ENCODE measurements at regions not wholly inside any gene's neighbourhood (a gene's known extent, or its start where the extent isn't known, plus 50 kb on each side); places are given as distances from the start of the nearest gene placed in this dataset.
A peak's percentile ranks its signal among the peaks of the same experiment; 100 is the strongest.

DNA sequence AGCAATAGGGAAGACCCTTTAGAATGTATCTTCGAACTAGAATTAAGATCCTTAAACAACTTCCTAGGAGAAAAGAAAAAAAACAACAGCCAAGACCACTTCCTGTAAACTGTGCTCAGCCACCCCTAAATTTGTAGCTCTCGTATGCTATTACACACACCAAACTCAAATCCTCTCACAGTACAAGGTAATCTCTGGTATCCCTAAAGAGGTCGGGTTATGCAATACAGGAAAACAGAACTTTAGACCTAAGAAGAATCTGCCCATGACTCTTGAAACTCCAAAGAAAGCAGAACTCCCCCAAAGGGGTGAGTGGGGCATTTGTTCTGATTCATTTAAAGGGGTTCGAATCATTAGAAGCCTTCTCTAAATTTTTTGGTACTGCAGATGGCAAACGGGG lies 170.9 kb upstream of the CASK start:
- H3K27me3 ChIP-seq (replicated peaks; ENCODE audit: control insufficient read depth, insufficient read depth, low read length) = peaks cover 26% of the 10 kb centered on the region
- H3K9me3 ChIP-seq (ENCODE audit: control insufficient read depth, low read length) = no peaks in the 10 kb centered on the region
- DNase-seq (ENCODE audit: low read depth) = peak; percentile 17
- peaks cover 5% of the 10 kb centered on the region for H3K4me1 ChIP-seq (ENCODE audit: control insufficient read depth, insufficient read depth, low read length)
- no peak overlapping the region for H3K9ac ChIP-seq (ENCODE audit: low read length)
- no peak overlapping the region for H3K4me3 ChIP-seq (ENCODE audit: low read length)
- H3K36me3 ChIP-seq (ENCODE audit: control insufficient read depth, insufficient read depth, low read length, severe bottlenecking) = no peaks in the 10 kb centered on the region

DNA sequence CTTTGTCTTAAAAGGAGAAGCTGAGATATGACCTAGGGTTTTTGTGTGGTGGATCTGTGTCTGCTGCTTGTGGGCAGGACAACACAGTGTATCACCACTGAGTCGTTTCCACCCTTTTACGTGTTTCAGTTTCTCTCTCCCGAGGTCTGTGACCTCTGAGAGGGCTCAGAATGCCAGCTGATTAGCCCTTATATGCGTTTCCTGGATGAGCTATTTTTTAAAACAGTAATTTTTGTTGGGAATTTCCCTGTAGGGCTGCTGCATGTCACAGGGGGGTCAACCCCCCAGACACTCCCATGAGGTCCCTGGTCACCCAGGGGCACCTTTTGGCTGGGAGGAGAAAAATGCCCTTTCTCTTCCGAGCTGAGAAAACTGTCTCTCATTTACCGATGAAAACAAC lies 170.4 kb upstream of the CASK start:
- no peak overlapping the region for H3K9ac ChIP-seq (ENCODE audit: low read length)
- no peak overlapping the region for H3K4me3 ChIP-seq (ENCODE audit: low read length)
- peak; percentile 14 for DNase-seq (ENCODE audit: low read depth)

DNA sequence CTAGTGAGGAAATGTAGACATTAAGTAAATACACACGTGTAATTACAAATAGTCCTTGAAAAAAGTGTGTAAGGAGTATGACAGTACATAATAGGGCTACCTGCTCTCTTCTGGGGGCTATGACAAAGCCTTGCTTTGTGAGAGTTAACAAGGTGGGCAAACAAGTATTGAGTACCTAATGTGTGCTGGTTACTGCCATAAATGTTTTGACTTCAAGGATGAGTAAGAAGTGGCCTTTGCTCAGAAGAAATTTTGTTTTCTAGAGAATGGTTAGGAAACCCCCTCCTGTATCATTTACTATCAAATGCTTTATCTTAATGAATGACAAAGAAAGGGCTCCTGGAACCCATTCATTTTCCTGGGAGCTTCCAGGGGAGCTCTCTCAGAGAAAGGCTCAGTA lies 167.0 kb upstream of the CASK start:
- no peaks in the 10 kb centered on the region for H3K36me3 ChIP-seq (ENCODE audit: control insufficient read depth, insufficient read depth, low read length, severe bottlenecking)
- no peaks in the 10 kb centered on the region for H3K4me1 ChIP-seq (ENCODE audit: control insufficient read depth, insufficient read depth, low read length)
- DNase-seq (ENCODE audit: low read depth) = no peak
- no peak overlapping the region for H3K9ac ChIP-seq (ENCODE audit: low read length)
- no peaks in the 10 kb centered on the region for H3K9me3 ChIP-seq (ENCODE audit: control insufficient read depth, low read length)
- peaks cover 28% of the 10 kb centered on the region for H3K27me3 ChIP-seq (replicated peaks; ENCODE audit: control insufficient read depth, insufficient read depth, low read length)
- H3K4me3 ChIP-seq (ENCODE audit: low read length) = no peak overlapping the region

More for the DNA sequence above, 170.4 kb upstream of the CASK start:
- Histone ChIP-seq H3K36me3 (ENCODE audit: control insufficient read depth, insufficient read depth, low read length, severe bottlenecking) (no peaks in the 10 kb centered on the region), H3K27me3 (replicated peaks; ENCODE audit: control insufficient read depth, insufficient read depth, low read length) (peaks cover 21% of the 10 kb centered on the region), H3K4me1 (ENCODE audit: control insufficient read depth, insufficient read depth, low read length) (peaks cover 5% of the 10 kb centered on the region), H3K9me3 (ENCODE audit: control insufficient read depth, low read length) (no peaks in the 10 kb centered on the region)

DNA sequence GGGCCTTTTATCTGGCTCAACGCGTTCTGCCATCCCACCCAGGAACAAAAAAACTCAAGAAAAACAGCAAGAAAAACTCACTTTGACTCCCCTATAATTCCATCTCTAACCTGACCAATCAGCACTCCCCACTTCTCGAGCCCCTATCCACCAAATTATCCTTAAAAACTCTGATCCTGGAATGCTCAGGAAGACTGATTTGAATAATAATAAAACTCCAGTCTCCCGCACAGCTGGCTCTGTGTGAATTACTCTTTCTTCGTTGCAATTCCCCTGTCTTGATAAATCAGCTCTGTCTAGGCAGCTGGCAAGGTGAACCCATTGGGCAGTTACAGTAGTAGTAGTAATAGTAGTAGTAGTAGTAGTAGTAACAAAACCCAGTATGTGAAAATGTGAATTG lies 165.7 kb upstream of the CASK start:
- Histone ChIP-seq H3K9ac (ENCODE audit: low read length) (no peak overlapping the region), H3K4me1 (ENCODE audit: control insufficient read depth, insufficient read depth, low read length) (no peaks in the 10 kb centered on the region), H3K36me3 (ENCODE audit: control insufficient read depth, insufficient read depth, low read length, severe bottlenecking) (no peaks in the 10 kb centered on the region), H3K9me3 (ENCODE audit: control insufficient read depth, low read length) (no peaks in the 10 kb centered on the region), H3K4me3 (ENCODE audit: low read length) (no peak overlapping the region), H3K27me3 (replicated peaks; ENCODE audit: control insufficient read depth, insufficient read depth, low read length) (peaks cover 25% of the 10 kb centered on the region)
- no peak for DNase-seq (ENCODE audit: low read depth)

DNA sequence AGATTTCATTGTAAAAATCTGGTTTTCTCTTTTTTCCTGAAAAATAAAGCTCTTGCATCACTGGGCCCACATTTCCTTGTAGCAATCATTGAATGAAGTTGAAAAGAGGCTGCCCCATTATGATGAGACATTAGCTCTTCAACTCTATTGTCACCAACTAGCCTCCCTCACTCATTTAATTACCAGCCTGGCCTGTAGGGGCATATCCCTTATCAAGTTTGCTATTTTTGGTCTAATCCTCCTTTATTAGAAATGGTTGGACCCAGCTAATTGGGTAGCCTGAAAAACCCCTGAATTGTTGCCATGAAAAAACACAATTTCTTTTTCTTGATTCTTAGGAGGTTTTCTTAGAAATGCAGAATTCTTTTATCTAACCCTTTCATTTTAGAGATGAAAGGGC lies 164.6 kb upstream of the CASK start:
- no peak for DNase-seq (ENCODE audit: low read depth)
- Histone ChIP-seq H3K36me3 (ENCODE audit: control insufficient read depth, insufficient read depth, low read length, severe bottlenecking) (no peaks in the 10 kb centered on the region), H3K27me3 (replicated peaks; ENCODE audit: control insufficient read depth, insufficient read depth, low read length) (peaks cover 24% of the 10 kb centered on the region), H3K4me3 (ENCODE audit: low read length) (no peak overlapping the region), H3K9ac (ENCODE audit: low read length) (no peak overlapping the region), H3K9me3 (ENCODE audit: control insufficient read depth, low read length) (no peaks in the 10 kb centered on the region), H3K4me1 (ENCODE audit: control insufficient read depth, insufficient read depth, low read length) (no peaks in the 10 kb centered on the region)

DNA sequence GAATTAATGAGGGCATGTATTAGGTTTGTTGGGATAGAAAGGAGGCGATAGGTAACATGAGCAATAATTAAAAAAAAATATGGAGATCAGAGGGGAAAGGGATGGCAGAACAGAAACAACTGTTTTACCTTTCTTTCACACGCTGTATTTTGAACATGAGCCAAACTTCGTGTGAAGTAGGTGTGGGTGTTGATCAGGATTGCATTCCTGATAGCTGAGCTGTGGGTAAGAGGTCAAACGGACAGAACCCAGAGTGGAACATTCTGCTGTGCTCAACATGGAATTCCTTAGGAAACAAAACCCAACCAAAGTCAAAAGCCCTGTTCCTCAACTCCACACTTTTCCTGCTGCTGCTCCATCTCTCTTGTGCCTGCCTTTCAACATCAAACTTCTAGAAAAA lies 162.5 kb upstream of the CASK start:
- peaks cover 29% of the 10 kb centered on the region for H3K27me3 ChIP-seq (replicated peaks; ENCODE audit: control insufficient read depth, insufficient read depth, low read length)
- H3K9ac ChIP-seq (ENCODE audit: low read length) = no peak overlapping the region
- H3K36me3 ChIP-seq (ENCODE audit: control insufficient read depth, insufficient read depth, low read length, severe bottlenecking) = no peaks in the 10 kb centered on the region
- no peak overlapping the region for H3K4me3 ChIP-seq (ENCODE audit: low read length)
- DNase-seq (ENCODE audit: low read depth) = no peak
- no peaks in the 10 kb centered on the region for H3K9me3 ChIP-seq (ENCODE audit: control insufficient read depth, low read length)
- H3K4me1 ChIP-seq (ENCODE audit: control insufficient read depth, insufficient read depth, low read length) = no peaks in the 10 kb centered on the region

DNA sequence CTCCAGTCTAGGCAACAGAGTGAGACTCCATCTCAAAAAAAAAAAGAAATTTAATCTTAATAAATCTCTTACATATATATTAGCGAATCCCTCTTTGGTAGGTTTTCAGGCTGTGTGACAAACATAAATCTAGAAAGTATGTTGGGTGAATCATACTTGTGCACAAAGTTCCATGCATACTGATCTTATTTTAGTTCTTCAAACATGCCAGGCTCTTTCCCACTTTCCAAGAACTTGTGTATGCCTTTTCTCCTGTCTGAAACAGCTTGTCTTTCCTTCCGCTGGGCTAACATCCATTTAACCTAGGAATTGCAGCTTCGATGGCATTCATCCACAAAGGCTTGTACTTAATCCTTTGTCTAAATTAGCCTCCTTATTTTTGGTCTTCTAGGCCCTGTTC lies 156.6 kb upstream of the CASK start:
- H3K4me3 ChIP-seq (ENCODE audit: low read length) = no peak overlapping the region
- DNase-seq (ENCODE audit: low read depth) = peak; percentile 44
- peaks cover 11% of the 10 kb centered on the region for H3K9me3 ChIP-seq (ENCODE audit: control insufficient read depth, low read length)
- H3K9ac ChIP-seq (ENCODE audit: low read length) = no peak overlapping the region
- H3K4me1 ChIP-seq (ENCODE audit: control insufficient read depth, insufficient read depth, low read length) = no peaks in the 10 kb centered on the region
- peaks cover 33% of the 10 kb centered on the region for H3K27me3 ChIP-seq (replicated peaks; ENCODE audit: control insufficient read depth, insufficient read depth, low read length)
- no peaks in the 10 kb centered on the region for H3K36me3 ChIP-seq (ENCODE audit: control insufficient read depth, insufficient read depth, low read length, severe bottlenecking)

DNA sequence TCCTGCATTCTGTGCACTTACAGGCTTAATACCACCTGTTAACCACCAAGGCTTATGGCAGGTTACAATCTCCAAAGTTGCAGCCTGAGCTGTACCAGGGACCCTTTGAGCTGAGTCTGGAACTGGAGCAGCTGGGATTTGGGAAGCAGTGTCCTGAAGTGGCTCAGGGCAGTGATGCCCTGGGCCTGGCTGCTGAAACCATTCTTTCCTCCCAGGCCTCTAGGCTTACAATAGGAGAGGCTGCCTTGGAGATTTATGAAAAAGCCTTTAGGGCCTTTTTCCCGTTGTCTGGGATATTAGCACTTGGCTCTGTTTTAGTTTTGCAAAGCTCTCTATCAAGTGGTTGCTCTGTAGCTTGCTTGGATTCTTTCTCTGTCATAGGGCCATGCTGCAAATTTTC lies 154.3 kb upstream of the CASK start:
- no peaks in the 10 kb centered on the region for H3K36me3 ChIP-seq (ENCODE audit: control insufficient read depth, insufficient read depth, low read length, severe bottlenecking)
- H3K9me3 ChIP-seq (ENCODE audit: control insufficient read depth, low read length) = peaks cover 16% of the 10 kb centered on the region
- no peak overlapping the region for H3K4me3 ChIP-seq (ENCODE audit: low read length)
- no peak overlapping the region for H3K9ac ChIP-seq (ENCODE audit: low read length)
- H3K27me3 ChIP-seq (replicated peaks; ENCODE audit: control insufficient read depth, insufficient read depth, low read length) = peaks cover 39% of the 10 kb centered on the region
- H3K4me1 ChIP-seq (ENCODE audit: control insufficient read depth, insufficient read depth, low read length) = no peaks in the 10 kb centered on the region
- no peak for DNase-seq (ENCODE audit: low read depth)

DNA sequence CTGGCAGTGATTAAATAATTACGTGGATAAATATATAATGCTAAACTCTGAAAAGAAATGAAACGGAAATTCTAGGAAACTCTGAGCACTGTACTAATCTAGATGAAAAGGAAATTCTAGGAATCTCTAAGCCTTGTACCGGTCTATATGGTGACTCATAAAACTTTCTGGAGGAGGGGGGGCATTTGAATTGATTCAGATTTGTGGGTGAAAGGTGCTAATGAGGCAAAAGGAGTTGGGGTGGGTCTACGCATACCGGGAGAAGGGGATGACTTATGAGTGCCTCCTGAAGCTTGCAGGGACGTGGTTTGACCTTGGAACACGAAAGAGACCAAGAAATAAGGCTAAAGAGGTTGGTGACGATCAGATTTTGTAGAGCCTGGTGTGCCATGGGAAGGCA lies 151.7 kb upstream of the CASK start:
- no peak overlapping the region for H3K9ac ChIP-seq (ENCODE audit: low read length)
- H3K4me3 ChIP-seq (ENCODE audit: low read length) = no peak overlapping the region
- H3K27me3 ChIP-seq (replicated peaks; ENCODE audit: control insufficient read depth, insufficient read depth, low read length) = peaks cover 34% of the 10 kb centered on the region
- H3K4me1 ChIP-seq (ENCODE audit: control insufficient read depth, insufficient read depth, low read length) = no peaks in the 10 kb centered on the region
- H3K36me3 ChIP-seq (ENCODE audit: control insufficient read depth, insufficient read depth, low read length, severe bottlenecking) = no peaks in the 10 kb centered on the region
- no peak for DNase-seq (ENCODE audit: low read depth)
- H3K9me3 ChIP-seq (ENCODE audit: control insufficient read depth, low read length) = peaks cover 19% of the 10 kb centered on the region

DNA sequence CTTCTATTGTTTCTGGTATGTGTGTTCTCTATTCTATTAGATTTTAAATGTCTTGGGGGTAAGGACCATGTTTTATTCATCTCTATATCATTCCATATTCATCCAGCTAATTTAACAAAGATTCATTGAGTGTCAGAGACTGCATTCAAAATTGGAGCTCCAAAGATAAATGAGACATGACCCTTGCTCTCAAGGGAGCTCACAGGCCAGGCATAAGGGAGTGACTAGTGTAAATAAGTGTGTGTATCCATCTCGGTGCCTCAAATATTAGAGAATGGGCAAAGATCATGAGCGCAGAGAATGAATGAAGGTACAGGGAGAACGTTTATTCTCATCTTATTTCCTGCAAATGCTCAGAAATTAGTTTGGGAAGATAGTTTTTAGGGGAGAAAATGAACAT lies 150.1 kb upstream of the CASK start:
- DNase-seq (ENCODE audit: low read depth) = no peak

DNA sequence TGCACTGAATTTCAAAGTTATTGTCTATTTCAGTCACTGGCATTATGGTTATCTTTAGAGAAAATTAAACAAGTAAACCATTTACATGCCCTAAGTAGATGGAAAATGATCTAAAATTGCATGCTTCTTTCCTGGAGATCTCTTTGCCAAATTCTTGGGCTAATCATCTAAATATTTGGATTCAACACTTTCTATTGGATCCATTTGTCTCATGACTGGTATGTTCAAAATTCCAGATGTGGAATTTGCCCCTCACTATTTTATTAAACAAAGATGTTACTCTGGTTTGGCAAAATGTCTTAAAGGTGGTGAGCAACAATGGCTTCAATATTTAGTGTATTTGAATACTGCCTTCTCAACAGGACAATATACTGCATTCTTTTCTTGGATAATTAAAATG lies 147.5 kb upstream of the CASK start:
- Histone ChIP-seq H3K36me3 (ENCODE audit: control insufficient read depth, insufficient read depth, low read length, severe bottlenecking) (no peaks in the 10 kb centered on the region), H3K9me3 (ENCODE audit: control insufficient read depth, low read length) (peaks cover 11% of the 10 kb centered on the region), H3K27me3 (replicated peaks; ENCODE audit: control insufficient read depth, insufficient read depth, low read length) (peaks cover 17% of the 10 kb centered on the region), H3K9ac (ENCODE audit: low read length) (no peak overlapping the region), H3K4me1 (ENCODE audit: control insufficient read depth, insufficient read depth, low read length) (no peaks in the 10 kb centered on the region), H3K4me3 (ENCODE audit: low read length) (no peak overlapping the region)
- DNase-seq (ENCODE audit: low read depth) = no peak

More for the DNA sequence above, 150.1 kb upstream of the CASK start:
- no peak overlapping the region for H3K4me3 ChIP-seq (ENCODE audit: low read length)
- H3K4me1 ChIP-seq (ENCODE audit: control insufficient read depth, insufficient read depth, low read length) = no peaks in the 10 kb centered on the region
- H3K9me3 ChIP-seq (ENCODE audit: control insufficient read depth, low read length) = peaks cover 11% of the 10 kb centered on the region
- H3K27me3 ChIP-seq (replicated peaks; ENCODE audit: control insufficient read depth, insufficient read depth, low read length) = peaks cover 27% of the 10 kb centered on the region
- no peaks in the 10 kb centered on the region for H3K36me3 ChIP-seq (ENCODE audit: control insufficient read depth, insufficient read depth, low read length, severe bottlenecking)
- no peak overlapping the region for H3K9ac ChIP-seq (ENCODE audit: low read length)

DNA sequence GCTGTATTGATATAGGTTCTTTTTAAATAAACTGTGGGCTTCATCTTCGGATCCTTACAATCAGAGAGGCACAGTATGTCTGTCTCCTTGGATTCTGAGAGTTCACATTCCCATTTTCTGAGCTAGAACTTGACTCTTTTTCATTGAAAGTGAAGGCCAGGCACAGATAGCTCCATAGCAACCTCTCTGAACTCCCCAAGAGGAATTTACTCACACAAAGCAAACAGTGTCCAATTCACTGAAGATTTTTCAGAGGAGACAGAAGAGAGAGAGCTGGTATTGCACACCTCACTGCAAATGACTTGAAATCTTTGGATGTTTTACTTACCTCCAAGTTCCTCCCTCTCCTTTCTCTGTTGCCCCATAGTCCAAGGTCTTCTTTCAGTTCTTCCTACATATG lies 130.9 kb upstream of the CASK start:
- DNase-seq (ENCODE audit: low read depth) = no peak
- Histone ChIP-seq H3K9me3 (ENCODE audit: control insufficient read depth, low read length) (peaks cover 6% of the 10 kb centered on the region), H3K4me1 (ENCODE audit: control insufficient read depth, insufficient read depth, low read length) (no peaks in the 10 kb centered on the region), H3K9ac (ENCODE audit: low read length) (no peak overlapping the region), H3K27me3 (replicated peaks; ENCODE audit: control insufficient read depth, insufficient read depth, low read length) (peaks cover 4% of the 10 kb centered on the region), H3K36me3 (ENCODE audit: control insufficient read depth, insufficient read depth, low read length, severe bottlenecking) (no peaks in the 10 kb centered on the region), H3K4me3 (ENCODE audit: low read length) (no peak overlapping the region)

Measured in adipocyte (in vitro differentiated cells).